Prostate gland (tissue), 2 donors: ENCODE measurements at regions not wholly inside any gene's neighbourhood (a gene's known extent, or its start where the extent isn't known, plus 50 kb on each side); places are given as distances from the start of the nearest gene placed in this dataset.

Source experiments
- CTCF ChIP-seq, 4 experiments: fragments of 200-600 bp in 2 of 4; fragments of 450-650 bp in 2 of 4; sonication (generic) in 2 of 4; IDR thresholded peaks; 1 replicate in 3 of 4; 2 replicates in 1 of 4; pipeline ENCODE4 v1.5.1; 2016 to 2019; ENCODE audit warnings: antibody characterized with exemption in 4 of 4, mild to moderate bottlenecking in 2 of 4, moderate library complexity in 2 of 4
- POLR2A ChIP-seq: fragments of 450-650 bp; IDR thresholded peaks from one replicate; pipeline ENCODE4 v1.6.1; 2016; ENCODE audit warnings: antibody characterized with exemption, mild to moderate bottlenecking

- TF ChIP-seq POLR2A (no peak), CTCF (IDR thresholded peaks at IDR 0.05) (no peak)
Observed at GRCh38 chr3:71958533-71958932, 173.6 kb upstream of the PROK2 start.
